ENCODE measurements at regions not wholly inside any gene's neighbourhood (a gene's known extent, or its start where the extent isn't known, plus 50 kb on each side); places are given as distances from the start of the nearest gene placed in this dataset.
"Not testable (repeated sequence)": the region's sequence is repeated elsewhere in the genome, so short reads cannot be mapped to it uniquely, and the experiment has no call there.

DNA sequence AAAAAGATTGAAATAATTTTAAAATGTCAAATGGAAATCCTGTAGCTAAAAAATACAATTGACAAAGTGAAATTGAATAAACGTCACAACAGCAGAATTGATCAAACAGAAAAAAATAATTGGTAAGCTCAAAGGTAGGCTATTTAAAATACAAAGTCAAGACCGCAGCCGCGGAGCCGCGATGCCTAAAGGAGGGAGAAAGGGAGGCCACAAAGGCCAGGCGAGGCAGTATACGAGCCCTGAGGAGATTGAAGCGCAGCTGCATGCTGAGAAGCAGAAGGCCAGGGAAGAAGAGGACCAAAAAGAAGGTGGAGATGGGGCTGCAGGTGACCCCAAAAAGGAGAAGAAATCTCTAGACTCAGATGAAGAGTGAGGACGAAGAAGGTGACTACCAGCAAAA lies 1068.5 kb upstream of the COX7C start:
- DNase-seq (ENCODE audit: low spot score), result no peak

DNA sequence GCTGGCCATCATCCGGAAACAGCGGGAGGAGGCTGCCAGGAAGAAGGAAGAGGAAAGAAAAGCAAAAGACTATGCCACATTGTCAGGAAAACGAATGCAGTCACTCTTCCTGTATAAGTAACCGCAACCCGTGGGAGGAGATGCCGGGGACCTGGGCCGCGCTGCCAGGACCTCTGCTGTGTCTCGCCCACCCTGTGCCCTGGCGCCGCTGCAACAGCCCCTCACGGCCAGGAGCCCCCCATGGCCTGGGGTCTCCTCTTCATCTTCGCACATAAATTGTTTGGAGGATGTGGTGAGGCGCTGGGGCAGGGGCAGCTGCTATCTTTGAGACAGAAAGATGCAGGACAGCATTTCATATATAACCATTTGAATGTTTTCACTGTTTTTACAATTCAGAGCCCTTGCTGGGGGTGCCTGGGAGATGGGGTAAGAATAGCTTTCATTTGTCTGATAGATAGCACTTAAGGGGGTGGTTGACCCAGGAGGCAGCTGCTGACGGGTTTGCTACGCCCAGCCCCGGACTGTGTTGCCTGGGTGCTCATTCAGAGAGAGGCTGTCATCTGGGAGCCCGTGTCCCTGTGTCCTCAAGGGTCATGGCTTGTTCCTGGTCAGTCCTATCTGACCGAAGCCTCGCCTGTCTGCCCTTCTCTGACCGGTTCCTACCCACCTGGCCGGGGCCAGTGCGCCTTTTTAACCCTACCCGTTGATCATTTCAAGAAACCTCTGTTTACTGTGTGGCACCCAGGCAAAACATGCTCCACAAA lies 1067.7 kb upstream of the COX7C start:
- DNase-seq (ENCODE audit: low spot score), result no peak

DNA sequence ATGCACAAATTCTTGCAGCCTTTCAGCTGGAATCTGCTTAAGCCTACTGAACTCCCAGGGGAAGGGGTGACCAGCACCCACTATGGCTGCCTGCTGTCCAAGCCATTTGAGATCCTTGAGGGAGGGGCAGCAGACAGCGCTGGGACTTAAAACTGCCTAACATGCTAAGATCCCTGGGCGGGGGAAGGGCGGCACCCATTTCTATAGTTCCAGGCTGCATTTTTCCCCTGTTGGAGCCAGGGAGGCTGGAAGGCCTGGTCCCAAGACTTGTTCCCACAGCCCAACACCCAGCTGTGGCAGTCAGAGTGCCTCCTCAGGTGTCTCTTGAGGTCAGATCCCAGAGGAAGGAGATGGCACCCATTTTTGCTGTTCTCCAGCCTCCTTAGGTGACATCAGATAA lies 1061.3 kb upstream of the COX7C start:
- DNase-seq (ENCODE audit: low spot score), result no peak

DNA sequence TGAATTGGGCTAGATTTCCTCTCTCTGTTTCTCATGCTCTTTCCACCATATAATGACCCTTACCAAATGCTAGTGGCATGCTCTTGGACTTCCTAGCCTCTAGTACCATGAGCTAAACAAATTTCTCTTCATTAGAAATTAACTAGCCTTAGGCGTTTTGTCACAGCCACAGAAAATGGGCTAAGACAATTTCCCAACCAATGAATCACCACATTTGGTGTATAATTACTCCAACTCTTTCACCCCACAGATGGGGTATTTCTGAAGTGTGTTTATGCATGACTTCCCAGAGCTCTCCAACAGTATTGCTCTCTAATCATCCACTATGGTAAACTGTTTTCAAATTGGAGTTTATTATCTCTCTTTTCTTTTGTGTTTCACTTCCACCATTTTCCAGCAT lies 1041.1 kb upstream of the COX7C start:
- DNase-seq (ENCODE audit: low spot score), result no peak

DNA sequence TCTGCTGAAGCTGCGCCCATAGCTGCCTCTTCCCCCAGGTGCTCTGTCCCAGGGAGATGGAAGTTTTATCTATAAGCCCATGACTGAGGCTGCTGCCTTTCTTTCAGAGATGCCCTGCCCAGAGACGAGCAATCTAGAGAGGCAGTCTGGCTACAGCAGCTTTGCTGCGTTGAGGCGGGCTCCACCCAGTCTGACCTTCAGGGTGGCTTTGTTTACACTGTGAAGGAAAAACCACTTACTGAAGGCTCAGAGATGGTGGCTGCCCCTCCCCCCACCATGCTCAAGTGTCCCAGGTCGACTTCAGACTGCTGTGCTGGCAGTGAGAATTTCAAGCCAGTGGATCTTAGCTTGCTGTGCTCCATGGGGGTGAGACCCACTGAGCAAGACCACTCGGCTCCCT lies 1029.9 kb upstream of the COX7C start:
- not testable (repeated sequence) for DNase-seq (ENCODE audit: low spot score)

DNA sequence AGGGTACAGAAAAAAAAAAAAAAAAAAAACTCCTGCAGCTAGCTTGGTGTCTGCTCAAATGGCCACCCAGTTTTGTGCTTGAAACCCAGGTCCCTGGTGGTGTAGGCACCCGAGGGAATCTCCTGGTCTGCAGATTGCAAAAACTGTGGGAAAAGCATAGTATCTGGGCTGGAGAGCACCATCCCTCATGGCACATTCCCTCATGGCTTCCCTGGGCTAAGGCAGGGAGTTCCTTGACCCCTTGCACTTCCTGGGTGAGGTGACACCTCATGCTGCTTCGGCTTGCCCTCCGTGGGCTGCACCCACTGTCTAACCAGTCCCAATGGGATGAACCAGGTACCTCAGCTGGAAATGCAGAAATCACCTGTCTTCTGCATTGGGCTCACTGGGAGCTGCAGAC lies 1029.5 kb upstream of the COX7C start:
- DNase-seq (ENCODE audit: low spot score), result not testable (repeated sequence)

DNA sequence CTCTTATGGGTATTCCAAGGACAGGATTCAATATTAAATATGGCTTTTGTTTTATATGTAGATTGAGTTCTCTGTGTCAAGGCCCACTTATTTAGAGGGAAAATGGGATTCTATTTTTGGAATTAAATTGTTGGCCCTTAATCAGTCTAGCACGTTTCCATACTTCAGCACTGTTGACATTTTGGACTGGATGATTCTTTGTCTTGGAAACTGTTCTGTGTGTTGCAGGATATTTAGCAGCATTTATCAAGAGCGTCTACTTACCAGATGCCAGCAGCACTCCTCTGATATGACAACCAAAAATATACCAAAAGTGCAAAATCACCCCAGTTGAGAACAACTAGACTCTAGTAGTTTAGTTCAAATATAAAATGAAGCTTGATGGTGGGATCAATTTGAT lies 1027.0 kb upstream of the COX7C start:
- no peak for DNase-seq (ENCODE audit: low spot score)

DNA sequence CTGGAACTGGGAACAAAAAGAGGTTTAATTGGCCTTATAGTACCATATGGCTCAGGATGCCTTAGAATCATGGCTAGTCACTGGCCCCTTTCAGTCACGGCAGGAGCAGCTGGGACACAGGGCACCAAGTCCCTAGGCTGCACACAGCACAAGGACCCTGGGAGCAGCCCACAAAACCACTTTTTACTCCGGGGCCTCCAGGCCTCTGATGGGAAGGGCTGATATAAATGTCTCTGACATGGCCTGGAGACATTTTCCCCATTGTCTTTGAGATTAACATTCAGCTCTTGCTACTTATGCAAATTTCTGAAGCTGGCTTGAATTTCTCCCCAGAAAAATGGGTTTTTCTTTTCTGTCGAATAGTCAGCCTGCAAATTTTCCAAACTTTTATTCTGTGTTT lies 1026.4 kb upstream of the COX7C start:
- no peak for DNase-seq (ENCODE audit: low spot score)

DNA sequence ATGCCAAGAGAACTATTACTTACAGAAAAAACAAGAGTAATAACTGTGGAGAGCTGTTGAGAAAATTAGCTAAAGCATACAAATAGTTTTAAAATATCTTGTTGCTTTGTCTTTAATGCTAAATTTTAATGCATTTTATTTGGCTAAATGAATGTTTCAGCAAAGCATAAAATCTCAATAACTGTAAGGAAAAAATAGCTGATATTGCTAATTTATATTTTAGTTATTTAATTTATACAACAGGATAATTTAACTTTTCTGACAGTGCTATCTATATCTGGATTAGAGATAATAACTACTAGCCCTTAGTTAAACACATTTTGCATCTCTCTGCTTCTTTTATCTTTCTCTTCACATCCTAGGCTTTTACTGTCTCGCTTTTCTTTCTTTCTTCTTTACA lies 1014.9 kb upstream of the COX7C start:
- DNase-seq (ENCODE audit: low spot score), result no peak

DNA sequence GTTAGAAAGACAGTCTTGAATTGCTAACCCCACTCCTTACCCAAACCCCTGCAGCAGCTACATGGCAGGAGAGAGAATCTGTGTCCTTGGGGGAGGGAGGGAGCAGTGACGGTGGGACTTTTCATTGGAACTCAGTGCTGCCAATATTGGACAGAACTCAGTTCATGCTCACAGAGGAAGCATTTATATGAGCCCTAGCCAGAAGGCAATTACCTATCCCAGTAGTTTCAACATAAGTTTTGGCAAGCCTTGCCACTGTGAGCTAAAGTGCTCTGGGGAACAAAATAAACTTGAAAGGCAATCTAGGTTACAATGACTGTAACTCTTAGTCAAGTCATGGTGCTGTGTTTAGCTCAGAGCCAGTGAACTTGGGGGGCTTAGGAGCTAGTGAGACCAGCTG lies 1013.4 kb upstream of the COX7C start:
- no peak for DNase-seq (ENCODE audit: low spot score)

DNA sequence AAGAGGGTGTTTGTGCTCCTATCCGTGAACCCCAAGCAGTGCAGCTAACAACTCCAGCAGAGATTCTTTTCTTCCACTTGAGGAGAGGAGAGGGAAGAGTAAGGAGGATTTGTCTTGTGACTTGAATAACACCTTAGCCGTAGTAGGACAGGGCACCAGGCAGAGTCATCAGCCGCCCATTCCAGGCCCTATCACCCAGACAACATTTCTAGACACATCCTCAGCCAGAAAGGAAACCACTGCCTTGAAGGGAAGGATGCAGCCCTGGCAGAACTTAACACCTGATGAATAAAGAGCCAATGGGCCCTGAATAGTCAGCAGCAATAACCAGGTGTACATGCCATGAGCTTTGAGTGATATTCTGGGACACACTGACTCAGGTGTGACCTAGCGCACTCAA lies 1013.0 kb upstream of the COX7C start:
- no peak for DNase-seq (ENCODE audit: low spot score)

DNA sequence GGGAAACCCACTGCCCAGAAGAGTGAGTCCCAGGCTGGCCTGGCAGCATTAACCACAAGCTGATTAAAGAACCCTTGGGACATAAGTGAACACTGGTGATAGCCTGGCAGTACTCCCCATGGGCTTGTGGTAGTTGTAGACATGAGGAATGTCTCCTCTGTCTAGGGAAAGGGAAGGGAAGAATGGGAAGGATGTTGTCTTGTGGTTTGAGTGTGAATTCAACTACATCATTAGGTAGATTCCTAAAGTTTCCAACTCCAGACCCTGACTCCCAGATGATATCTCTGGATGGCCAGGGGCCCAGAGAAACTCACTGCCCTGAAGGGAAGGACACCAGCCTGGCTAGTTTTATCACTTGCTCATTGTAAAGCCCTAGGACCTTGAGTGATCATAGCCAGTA lies 1012.4 kb upstream of the COX7C start:
- DNase-seq (ENCODE audit: low spot score), result no peak

DNA sequence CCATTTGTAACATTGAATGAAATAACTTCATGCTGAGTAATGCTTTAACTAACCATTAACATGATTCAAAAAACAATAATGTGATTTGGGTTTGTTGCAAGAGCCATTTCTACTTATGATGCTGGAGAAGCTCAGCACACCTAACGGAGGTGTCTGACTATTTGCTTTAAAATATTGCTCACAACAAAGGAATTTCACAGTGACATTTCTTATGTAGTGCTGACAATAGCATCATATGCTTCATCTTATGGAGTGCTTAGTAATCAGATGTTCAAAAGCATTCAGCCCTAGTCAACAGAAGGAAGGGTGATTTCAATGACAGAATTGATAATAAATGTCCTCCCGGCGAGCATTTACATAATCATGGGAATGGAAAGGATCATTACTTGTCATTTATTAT lies 1003.3 kb upstream of the COX7C start:
- DNase-seq (ENCODE audit: low spot score), result no peak

DNA sequence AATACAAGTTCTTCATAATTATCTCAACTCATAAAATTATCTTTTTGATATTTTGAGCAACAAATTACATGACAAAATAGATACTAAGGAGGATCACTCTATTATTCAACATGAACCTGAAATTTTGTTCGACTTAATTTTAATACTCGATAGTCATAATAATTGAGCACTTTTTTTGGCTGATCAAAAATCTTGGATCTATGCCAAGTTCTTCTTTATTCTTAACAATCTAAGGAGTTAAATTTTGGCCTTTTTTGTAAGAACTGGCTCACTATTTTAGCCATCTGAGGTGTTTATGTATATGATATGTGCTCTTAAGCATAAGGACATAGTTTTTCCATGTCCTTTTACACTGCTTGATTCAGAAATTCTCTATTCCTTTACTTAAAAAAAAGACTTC lies 996.1 kb upstream of the COX7C start:
- no peak for DNase-seq (ENCODE audit: low spot score)

DNA sequence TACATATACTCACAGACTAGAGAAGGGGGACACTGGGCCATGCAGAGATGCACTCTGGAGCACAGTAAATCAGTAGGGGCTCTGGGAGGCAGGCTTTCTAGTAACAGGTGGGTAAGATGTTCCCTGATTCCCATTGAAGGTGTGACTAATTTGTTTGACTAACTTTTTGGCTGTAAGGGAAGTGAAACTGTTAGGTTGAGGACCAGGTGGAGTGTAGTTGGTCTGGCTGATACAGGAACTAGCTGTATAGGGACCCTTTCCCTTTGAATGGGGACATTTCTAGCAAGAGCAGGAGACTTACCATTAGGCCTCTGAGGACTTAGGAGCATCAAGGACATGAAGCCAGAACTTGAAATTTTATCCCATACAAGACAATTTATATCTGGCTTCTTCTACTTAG lies 989.6 kb upstream of the COX7C start:
- no peak for DNase-seq (ENCODE audit: low spot score)

DNA sequence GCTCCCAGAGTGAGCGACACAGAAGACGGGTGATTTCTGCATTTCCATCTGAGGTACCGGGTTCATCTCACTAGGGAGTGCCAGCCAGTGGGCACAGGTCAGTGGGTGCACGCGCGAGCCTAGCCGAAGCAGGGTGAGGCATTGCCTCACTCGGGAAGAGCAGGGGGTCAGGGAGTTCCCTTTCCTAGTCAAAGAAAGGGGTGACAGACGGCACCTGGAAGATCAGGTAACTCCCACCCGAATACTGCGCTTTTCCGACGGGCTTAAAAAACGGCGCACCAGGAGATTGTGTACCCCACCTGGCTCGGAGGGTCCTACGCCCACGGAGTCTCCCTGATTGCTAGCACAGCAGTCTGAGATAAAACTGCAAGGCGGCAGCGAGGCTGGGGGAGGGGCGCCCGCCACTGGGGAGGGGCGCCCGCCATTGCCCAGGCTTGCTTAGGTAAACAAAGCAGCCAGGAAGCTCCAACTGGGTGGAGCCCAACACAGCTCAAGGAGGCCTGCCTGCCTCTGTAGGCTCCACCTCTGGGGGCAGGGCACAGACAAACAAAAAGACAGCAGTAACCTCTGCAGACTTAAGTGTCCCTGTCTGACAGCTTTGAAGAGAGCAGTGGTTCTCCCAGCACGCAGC lies 979.1 kb upstream of the COX7C start:
- not testable (repeated sequence) for DNase-seq (ENCODE audit: low spot score)

DNA sequence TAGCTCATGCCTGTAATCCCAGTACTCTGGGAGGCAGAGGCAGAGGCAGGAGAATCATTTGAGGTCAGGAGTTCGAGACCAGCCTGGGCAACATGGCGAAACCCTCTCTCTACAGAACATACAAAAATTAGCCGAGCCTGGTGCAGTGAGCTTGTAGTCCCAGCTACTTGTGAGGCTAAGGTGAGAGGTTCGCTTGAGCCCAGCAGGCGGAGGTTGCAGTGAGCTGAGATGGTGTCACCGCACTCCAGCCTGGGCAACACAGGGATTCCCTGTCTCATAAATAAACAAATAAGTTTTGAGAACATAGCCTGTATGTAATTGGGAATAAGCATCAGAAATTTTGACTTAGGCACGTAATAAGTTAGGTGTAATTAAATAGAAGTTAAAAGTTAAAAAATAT lies 971.7 kb upstream of the COX7C start:
- DNase-seq (ENCODE audit: low spot score), result no peak

DNA sequence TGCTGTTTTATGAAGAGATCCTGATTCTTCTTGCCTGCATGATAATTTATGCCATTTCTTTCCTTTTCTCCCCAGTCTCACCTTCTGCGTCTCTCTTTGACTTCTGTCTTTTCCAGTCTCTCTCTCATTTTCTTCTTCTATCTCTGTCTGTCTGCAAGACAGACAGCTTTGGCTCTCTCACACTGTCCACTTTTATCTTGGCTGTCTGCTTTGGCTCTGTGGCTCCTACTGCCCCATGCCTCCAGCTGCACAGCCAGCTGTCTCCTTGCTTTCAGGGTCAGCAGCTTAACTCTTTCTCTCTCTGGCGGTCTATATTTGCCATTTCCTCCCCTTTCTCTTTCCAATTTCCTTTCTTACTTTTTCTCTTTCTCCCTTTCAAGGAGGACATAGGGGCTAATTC lies 971.1 kb upstream of the COX7C start:
- no peak for DNase-seq (ENCODE audit: low spot score)

DNA sequence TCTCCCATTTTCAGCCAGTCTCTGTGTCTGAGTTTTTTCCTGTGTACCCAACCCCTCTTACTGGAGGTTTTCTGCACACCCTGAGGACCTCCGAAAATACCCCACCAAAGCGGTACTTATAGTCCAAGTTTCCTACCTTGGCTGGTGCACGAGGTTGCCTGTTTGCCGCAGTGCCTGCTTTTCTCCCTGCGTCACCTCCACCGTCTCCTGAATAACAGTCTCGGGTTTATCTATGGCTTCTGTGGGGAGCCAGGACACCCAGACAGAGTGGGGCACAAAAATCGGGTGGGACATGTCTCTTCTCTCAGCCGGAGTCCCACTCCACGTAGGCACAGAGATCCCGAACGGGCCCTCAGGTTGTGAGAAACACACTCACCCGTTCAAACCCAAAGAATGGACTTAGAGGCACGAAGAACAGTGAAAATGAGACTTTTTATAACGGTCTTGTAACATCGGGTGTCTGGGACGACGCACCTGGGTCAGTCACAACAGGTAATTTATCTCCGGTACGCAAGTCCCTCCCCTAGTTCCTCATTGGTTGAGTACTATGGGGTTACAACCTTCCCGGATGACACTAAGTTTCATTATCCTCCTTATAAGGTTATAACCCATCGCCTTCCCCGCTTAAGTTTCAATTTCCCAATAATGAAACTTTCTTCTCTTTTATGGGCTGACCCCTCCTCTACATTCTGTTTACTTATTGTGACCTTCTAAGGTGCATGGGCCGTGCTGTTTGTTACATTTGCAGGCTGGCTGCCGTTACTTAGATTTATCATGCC lies 970.2 kb upstream of the COX7C start:
- DNase-seq (ENCODE audit: low spot score), result no peak

DNA sequence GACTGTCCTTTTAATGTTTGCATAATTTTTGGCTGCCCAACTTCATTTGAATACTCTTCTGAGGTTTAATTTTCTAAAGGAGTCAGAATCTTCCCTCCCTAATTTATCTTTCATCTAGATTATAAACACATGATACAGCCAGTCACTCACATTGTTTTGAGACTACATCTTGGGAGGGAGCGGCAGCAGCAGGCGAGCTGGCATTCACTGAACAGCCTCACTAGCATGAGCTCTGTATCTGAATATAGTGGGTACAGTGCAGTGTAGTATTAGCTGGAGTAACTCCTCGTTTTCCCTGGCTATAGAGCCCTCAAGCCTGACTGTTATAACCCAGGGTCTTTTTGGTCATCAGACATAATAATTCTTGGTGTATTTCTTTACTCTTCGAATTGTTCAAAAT lies 969.2 kb upstream of the COX7C start:
- DNase-seq (ENCODE audit: low spot score), result no peak

DNA sequence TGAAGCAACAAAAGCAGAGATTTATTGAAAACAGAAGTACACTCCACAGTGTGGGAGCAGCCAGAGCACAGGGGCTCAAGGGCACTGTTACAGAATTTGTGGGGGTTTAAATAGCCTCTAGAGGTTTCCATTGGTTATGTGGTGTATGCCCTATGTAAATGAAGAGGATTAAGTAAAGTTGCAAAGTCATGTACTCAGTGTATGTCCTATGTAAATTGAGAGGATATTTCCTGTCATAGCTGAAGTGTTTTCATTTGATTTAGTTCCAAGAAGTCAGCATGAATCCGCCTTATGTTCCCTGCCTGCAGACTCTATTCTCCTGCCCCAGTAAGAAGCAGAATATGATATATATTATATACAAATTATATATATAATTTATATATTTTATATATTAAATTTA lies 966.0 kb upstream of the COX7C start:
- DNase-seq (ENCODE audit: low spot score), result no peak

DNA sequence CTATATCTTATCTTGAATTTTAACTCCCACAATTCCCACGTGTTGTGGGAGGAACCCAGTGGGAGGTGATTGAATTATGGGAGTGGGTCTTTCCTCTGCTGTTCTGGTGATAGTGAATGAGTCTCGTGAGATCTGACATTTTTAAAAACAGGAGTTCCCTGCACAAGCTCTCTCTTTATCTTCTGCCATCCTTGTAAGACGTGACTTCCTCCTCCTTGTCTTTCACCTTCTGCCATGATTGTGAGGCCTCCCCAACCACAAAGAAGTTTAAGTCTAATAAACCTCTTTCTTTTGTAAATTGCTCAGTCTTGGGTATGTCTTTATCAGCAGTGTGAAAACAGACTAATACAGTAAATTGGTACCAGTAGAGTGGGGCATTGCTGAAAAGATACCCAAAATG lies 963.6 kb upstream of the COX7C start:
- DNase-seq (ENCODE audit: low spot score), result not testable (repeated sequence)

DNA sequence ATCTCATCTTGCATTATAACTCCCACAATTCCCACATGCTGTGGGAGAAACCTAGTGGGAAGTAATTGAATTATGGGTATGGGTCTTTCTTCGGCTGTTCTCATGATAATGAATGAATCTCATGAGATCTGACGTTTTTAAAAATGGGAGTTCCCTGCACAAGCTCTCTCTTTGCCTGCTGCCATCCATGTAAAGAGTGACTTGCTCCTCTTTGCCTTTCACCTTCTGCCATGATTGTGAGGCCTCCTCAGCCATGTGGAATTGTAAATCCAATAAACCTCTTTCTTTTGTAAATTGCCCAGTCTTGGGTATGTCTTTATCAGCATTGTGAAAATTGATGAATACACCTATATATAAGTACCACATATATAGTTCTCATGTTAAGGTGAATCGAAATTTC lies 961.7 kb upstream of the COX7C start:
- no peak for DNase-seq (ENCODE audit: low spot score)

All from RKO (cell line).